ENCODE measurements at regions not wholly inside any gene's neighbourhood (a gene's known extent, or its start where the extent isn't known, plus 50 kb on each side); places are given as distances from the start of the nearest gene placed in this dataset.

DNA sequence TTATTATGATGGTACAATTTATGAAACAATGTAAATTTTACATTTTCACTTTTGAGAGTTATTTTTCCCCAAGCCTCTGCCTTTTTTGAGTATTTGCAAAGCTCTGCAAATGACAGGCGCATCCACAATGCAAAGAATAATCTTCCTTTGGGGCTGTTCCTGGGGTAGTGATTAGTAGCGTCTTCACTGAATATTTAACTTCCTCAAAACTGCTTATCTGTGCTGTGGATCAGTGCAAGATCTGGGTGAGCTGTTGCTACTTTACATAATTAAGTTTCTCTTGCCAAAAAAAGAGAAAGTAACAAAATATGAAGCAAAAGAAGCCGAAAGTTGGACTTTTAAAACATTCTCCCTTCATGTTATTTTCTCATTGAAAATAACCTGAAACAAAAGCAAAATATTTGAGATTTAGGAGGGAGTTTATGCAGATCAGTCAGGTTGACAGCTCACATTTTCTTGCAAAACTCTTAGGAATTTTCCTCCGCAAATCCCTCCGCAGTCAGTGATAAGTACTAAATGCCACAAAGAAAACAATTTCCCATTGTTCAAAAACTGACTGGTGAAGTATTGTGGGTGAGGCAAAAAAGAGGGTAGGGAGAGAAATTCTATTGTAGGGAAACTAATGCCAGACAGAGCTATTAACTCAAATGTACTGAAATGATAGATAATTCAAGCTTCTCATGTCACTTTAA, 276.4 kb upstream of the B3GALT2 start:
- TF ChIP-seq CTCF (IDR thresholded peaks at IDR 0.05; ENCODE audit: borderline replicate concordance, extremely low read depth, low read length, poor library complexity, severe bottlenecking): no peak
- TF ChIP-seq EZH2 (IDR thresholded peaks at IDR 0.05; ENCODE audit: borderline replicate concordance, low read depth, low read length, severe bottlenecking): no peak
